AG04450 (cell line): ENCODE measurements at regions not wholly inside any gene's neighbourhood (a gene's known extent, or its start where the extent isn't known, plus 50 kb on each side); places are given as distances from the start of the nearest gene placed in this dataset.

Source experiments
- CTCF ChIA-PET: fragments of 300-600, 350-600 bp; formaldehyde crosslinking; extraction: SDS; loops from one replicate; lab custom pipeline; 2022; ENCODE audit warnings: antibody characterized with exemption, inconsistent platforms; lab: Charles Lee
- POLR2A ChIA-PET: fragments of 350-600 bp; formaldehyde crosslinking; extraction: SDS; loops from one replicate; lab custom pipeline; 2021; ENCODE audit warnings: antibody characterized with exemption, inconsistent platforms; lab: Yijun Ruan, JAX
- DNase-seq: peaks from one replicate; pipeline ENCODE4 v3.0.0-alpha.2; 2011; ENCODE audit warnings: low read depth, low spot score
- H3K27ac ChIP-seq: one replicate; pipeline ENCODE4 v1.5.1; 2012; ENCODE audit warnings: low read depth, low read length, control low read depth
- H3K27me3 ChIP-seq: one replicate; pipeline ENCODE4 v1.6.0; 2012; ENCODE audit warnings: low read length; ENCODE audit not compliant: control insufficient read depth, insufficient read depth
- H3K4me3 ChIP-seq: 2 replicates; pipeline ENCODE4 v1.5.1; 2011; ENCODE audit warnings: mild to moderate bottlenecking, low read depth, low read length, control low read depth
- H3K9me3 ChIP-seq: 2 replicates; pipeline ENCODE4 v1.5.1; 2012; ENCODE audit warnings: low read length; ENCODE audit not compliant: control insufficient read depth, insufficient read depth
- TF ChIP-seq, protein P1 (sequence below): IDR thresholded peaks from 2 replicates; pipeline ENCODE4 v1.5.1; 2011; ENCODE audit warnings: low read depth, low read length, control low read depth, inconsistent platforms

DNA sequence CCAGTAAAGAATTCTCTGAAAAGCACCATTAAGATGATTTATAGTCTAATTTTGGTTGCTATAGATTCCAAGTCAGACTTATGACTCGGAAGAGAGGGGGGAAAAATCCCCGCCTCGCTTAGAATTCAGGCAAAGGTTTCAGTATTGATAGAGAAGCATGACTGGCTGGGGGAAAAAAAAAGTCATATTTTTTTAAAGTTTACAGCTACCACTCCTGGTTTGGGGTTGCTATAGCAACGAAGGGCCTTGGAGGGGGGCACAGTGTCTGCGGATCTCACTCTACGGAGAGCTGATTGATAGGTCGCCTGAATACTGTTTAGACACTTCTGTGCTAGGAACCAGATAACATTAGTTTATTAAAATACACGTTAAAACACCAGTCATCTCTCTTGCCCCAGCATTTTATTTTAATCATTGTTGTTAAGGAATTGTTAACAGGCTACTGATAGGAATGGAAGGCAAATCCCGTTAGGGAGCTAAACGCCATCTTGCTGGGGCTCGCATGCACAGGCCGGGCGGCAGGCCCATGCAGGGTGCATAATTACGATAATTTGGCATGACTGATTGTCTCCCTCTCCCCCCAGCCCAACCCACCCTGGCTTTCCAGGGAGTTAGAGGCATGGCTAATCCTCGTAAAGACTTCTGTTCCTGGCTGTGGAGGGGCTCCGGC, 380.0 kb upstream of the XYLT1 start:
- Histone ChIP-seq H3K27ac (no peak overlapping the region), H3K27me3 (no peaks in the 10 kb centered on the region), H3K4me3 (no peak overlapping the region), H3K9me3 (peaks cover 4% of the 10 kb centered on the region)
- no peak for DNase-seq
- TF ChIP-seq, protein P1, sequence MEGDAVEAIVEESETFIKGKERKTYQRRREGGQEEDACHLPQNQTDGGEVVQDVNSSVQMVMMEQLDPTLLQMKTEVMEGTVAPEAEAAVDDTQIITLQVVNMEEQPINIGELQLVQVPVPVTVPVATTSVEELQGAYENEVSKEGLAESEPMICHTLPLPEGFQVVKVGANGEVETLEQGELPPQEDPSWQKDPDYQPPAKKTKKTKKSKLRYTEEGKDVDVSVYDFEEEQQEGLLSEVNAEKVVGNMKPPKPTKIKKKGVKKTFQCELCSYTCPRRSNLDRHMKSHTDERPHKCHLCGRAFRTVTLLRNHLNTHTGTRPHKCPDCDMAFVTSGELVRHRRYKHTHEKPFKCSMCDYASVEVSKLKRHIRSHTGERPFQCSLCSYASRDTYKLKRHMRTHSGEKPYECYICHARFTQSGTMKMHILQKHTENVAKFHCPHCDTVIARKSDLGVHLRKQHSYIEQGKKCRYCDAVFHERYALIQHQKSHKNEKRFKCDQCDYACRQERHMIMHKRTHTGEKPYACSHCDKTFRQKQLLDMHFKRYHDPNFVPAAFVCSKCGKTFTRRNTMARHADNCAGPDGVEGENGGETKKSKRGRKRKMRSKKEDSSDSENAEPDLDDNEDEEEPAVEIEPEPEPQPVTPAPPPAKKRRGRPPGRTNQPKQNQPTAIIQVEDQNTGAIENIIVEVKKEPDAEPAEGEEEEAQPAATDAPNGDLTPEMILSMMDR = no peak
- ChIA-PET POLR2A (interaction anchor here (0.7 kb wide), 1 partner anchor 950 kb away, joined by 5 read pairs; no protein-coding TSS in a partner anchor), CTCF (no interaction called here)

GRCh38 chr16:17847234-17847795, 376.6 kb upstream of the XYLT1 start:
- Histone ChIP-seq H3K4me3 (no peak overlapping the region), H3K27ac (no peak overlapping the region), H3K9me3 (no peaks in the 10 kb centered on the region; the same call in 1 of the 2 replicates), H3K27me3 (no peaks in the 10 kb centered on the region)
- ChIA-PET CTCF (no interaction called here), POLR2A (no interaction called here)
- TF ChIP-seq, protein P1 = no peak
- DNase-seq = no peak

- TF ChIP-seq, protein P1 = no peak
- POLR2A ChIA-PET = no interaction called here
Observed at GRCh38 chr16:17846030-17846429, 375.3 kb upstream of the XYLT1 start.

DNA sequence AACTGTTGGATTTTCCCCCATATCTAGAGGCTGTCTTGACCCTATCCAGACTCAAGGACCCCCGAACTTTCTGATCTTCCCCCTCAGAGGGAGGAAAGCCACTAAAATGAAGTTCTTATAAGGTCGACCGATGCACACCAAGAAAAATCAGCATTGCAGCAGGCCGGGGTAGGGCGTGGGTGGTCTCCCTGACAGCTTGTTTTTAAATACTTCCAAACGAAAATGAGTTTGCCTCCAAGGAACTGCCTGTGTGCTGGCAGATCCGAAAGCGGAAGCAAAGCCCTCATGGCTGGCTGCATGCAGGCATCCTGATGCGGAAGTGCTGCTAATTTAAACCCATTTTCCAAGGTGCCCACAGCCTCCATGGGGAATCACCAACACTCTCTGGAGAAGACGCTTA, 374.3 kb upstream of the XYLT1 start:
- TF ChIP-seq, protein P1 = no peak
- H3K27ac ChIP-seq = no peak overlapping the region
- CTCF ChIA-PET = no interaction called here
- no peaks in the 10 kb centered on the region; the same call in 1 of the 2 replicates for H3K9me3 ChIP-seq
- POLR2A ChIA-PET = no interaction called here
- no peaks in the 10 kb centered on the region for H3K27me3 ChIP-seq
- H3K4me3 ChIP-seq = no peak overlapping the region
- DNase-seq = no peak

More at GRCh38 chr16:17846030-17846429, 375.3 kb upstream of the XYLT1 start:
- no peak for DNase-seq
- no peaks in the 10 kb centered on the region; the same call in 1 of the 2 replicates for H3K9me3 ChIP-seq
- H3K27me3 ChIP-seq = no peaks in the 10 kb centered on the region
- H3K4me3 ChIP-seq = no peak overlapping the region
- CTCF ChIA-PET = interaction anchor here (0.6 kb wide), 1 partner anchor 369 kb away, joined by 3 read pairs; no protein-coding TSS in a partner anchor
- H3K27ac ChIP-seq = no peak overlapping the region

- H3K27ac ChIP-seq = no peak overlapping the region
- H3K27me3 ChIP-seq = no peaks in the 10 kb centered on the region
- CTCF ChIA-PET = no interaction called here
- POLR2A ChIA-PET = no interaction called here
- no peak for DNase-seq
- no peaks in the 10 kb centered on the region; the same call in 1 of the 2 replicates for H3K9me3 ChIP-seq
- TF ChIP-seq, protein P1 = no peak
- no peak overlapping the region for H3K4me3 ChIP-seq
Observed at GRCh38 chr16:17843905-17844304, 373.1 kb upstream of the XYLT1 start.
